ENCODE measurements at regions not wholly inside any gene's neighbourhood (a gene's known extent, or its start where the extent isn't known, plus 50 kb on each side); places are given as distances from the start of the nearest gene placed in this dataset.

GRCh38 chr6:119676230-119676629 lies 326.7 kb upstream of the MAN1A1 start:
- no peak for TF ChIP-seq CTCF (IDR thresholded peaks at IDR 0.05)
- no peak for TF ChIP-seq POLR2A (IDR thresholded peaks at IDR 0.05)

Measured in Peyer's patch (tissue), 4 donors.